ENCODE measurements at regions not wholly inside any gene's neighbourhood (a gene's known extent, or its start where the extent isn't known, plus 50 kb on each side); places are given as distances from the start of the nearest gene placed in this dataset.

GRCh38 chr1:53405737-53406136, 53.5 kb upstream of the DMRTB1 start:
- TF ChIP-seq, protein P1, sequence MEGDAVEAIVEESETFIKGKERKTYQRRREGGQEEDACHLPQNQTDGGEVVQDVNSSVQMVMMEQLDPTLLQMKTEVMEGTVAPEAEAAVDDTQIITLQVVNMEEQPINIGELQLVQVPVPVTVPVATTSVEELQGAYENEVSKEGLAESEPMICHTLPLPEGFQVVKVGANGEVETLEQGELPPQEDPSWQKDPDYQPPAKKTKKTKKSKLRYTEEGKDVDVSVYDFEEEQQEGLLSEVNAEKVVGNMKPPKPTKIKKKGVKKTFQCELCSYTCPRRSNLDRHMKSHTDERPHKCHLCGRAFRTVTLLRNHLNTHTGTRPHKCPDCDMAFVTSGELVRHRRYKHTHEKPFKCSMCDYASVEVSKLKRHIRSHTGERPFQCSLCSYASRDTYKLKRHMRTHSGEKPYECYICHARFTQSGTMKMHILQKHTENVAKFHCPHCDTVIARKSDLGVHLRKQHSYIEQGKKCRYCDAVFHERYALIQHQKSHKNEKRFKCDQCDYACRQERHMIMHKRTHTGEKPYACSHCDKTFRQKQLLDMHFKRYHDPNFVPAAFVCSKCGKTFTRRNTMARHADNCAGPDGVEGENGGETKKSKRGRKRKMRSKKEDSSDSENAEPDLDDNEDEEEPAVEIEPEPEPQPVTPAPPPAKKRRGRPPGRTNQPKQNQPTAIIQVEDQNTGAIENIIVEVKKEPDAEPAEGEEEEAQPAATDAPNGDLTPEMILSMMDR (IDR thresholded peaks at IDR 0.05): no peak
- TF ChIP-seq POLR2A (IDR thresholded peaks at IDR 0.05) (no peak), EP300 (IDR thresholded peaks at IDR 0.05) (no peak)

Measured in tibial nerve (tissue), 4 donors.